ENCODE measurements at regions not wholly inside any gene's neighbourhood (a gene's known extent, or its start where the extent isn't known, plus 50 kb on each side); places are given as distances from the start of the nearest gene placed in this dataset.
"Not testable (repeated sequence)": the region's sequence is repeated elsewhere in the genome, so short reads cannot be mapped to it uniquely, and the experiment has no call there.

- BruUV-seq (replicated peaks): no TSS peak
- Mint-ChIP-seq H3K27me3 (ENCODE audit: insufficient read depth, unreplicated experiment) (peaks cover 90% of the 10 kb centered on the region), H3K9me3 (ENCODE audit: unreplicated experiment) (peaks cover 7% of the 10 kb centered on the region), H3K27ac (ENCODE audit: low read depth, unreplicated experiment) (no peak overlapping the region), H3K4me1 (ENCODE audit: insufficient read depth, unreplicated experiment) (no peaks in the 10 kb centered on the region), H3K4me3 (ENCODE audit: unreplicated experiment) (no peak overlapping the region), H3K36me3 (ENCODE audit: insufficient read depth, unreplicated experiment) (no peaks in the 10 kb centered on the region)
- DNase-seq (ENCODE audit: unreplicated experiment): no peak
- TF ChIP-seq CTCF (IDR thresholded peaks at IDR 0.05; ENCODE audit: unreplicated experiment): no peak
- ChIA-PET CTCF (no interaction called here), POLR2A (no interaction called here)
- intact Hi-C loops (cut with micrococcal nuclease): no loop called here
These were observed 132.7 kb upstream of the CALCR start for GRCh38 chr7:93707249-93707648.

GRCh38 chr7:93706162-93706561 is 131.6 kb upstream of the CALCR start:
- H3K4me1 Mint-ChIP-seq (ENCODE audit: insufficient read depth, unreplicated experiment); DNase-seq (ENCODE audit: unreplicated experiment); POLR2A ChIA-PET; H3K9me3 Mint-ChIP-seq (ENCODE audit: unreplicated experiment); H3K4me3 Mint-ChIP-seq (ENCODE audit: unreplicated experiment); intact Hi-C loops (cut with micrococcal nuclease); BruUV-seq (replicated peaks); H3K27ac Mint-ChIP-seq (ENCODE audit: low read depth, unreplicated experiment); H3K36me3 Mint-ChIP-seq (ENCODE audit: insufficient read depth, unreplicated experiment): not testable (repeated sequence)
- CTCF ChIA-PET: interaction anchor here (0.6 kb wide), 1 partner anchor 382 kb away, joined by 5 read pairs; no protein-coding TSS in a partner anchor
- peaks cover 79% of the 10 kb centered on the region for H3K27me3 Mint-ChIP-seq (ENCODE audit: insufficient read depth, unreplicated experiment)

GRCh38 chr7:93704217-93704616 is 129.7 kb upstream of the CALCR start:
- BruUV-seq (replicated peaks): no TSS peak
- H3K4me1 Mint-ChIP-seq (ENCODE audit: insufficient read depth, unreplicated experiment): no peaks in the 10 kb centered on the region
- intact Hi-C loops (cut with micrococcal nuclease): no loop called here
- ChIA-PET CTCF (no interaction called here), POLR2A (no interaction called here)
- H3K27me3 Mint-ChIP-seq (ENCODE audit: insufficient read depth, unreplicated experiment): peaks cover 66% of the 10 kb centered on the region
- no peak overlapping the region for H3K27ac Mint-ChIP-seq (ENCODE audit: low read depth, unreplicated experiment)
- DNase-seq (ENCODE audit: unreplicated experiment): no peak
- H3K4me3 Mint-ChIP-seq (ENCODE audit: unreplicated experiment): no peak overlapping the region
- TF ChIP-seq CTCF (IDR thresholded peaks at IDR 0.05; ENCODE audit: unreplicated experiment): no peak
- H3K36me3 Mint-ChIP-seq (ENCODE audit: insufficient read depth, unreplicated experiment): no peaks in the 10 kb centered on the region
- H3K9me3 Mint-ChIP-seq (ENCODE audit: unreplicated experiment): peaks cover 7% of the 10 kb centered on the region

GRCh38 chr7:93697901-93698300 is 123.4 kb upstream of the CALCR start:
- POLR2A ChIA-PET: no interaction called here
- Mint-ChIP-seq H3K36me3 (ENCODE audit: insufficient read depth, unreplicated experiment) (no peaks in the 10 kb centered on the region), H3K27ac (ENCODE audit: low read depth, unreplicated experiment) (no peak overlapping the region), H3K9me3 (ENCODE audit: unreplicated experiment) (no peaks in the 10 kb centered on the region), H3K4me3 (ENCODE audit: unreplicated experiment) (no peak overlapping the region), H3K27me3 (ENCODE audit: insufficient read depth, unreplicated experiment) (peaks cover 5% of the 10 kb centered on the region), H3K4me1 (ENCODE audit: insufficient read depth, unreplicated experiment) (no peaks in the 10 kb centered on the region)
- intact Hi-C loops (cut with micrococcal nuclease): no loop called here
- no TSS peak for BruUV-seq (replicated peaks)
- CTCF ChIA-PET: no interaction called here
- TF ChIP-seq CTCF (IDR thresholded peaks at IDR 0.05; ENCODE audit: unreplicated experiment): no peak
- DNase-seq (ENCODE audit: unreplicated experiment): no peak

- H3K27ac Mint-ChIP-seq (ENCODE audit: low read depth, unreplicated experiment): no peak overlapping the region
- intact Hi-C loops (cut with micrococcal nuclease): no loop called here
- H3K36me3 Mint-ChIP-seq (ENCODE audit: insufficient read depth, unreplicated experiment): no peaks in the 10 kb centered on the region
- POLR2A ChIA-PET: no interaction called here
- TF ChIP-seq CTCF (IDR thresholded peaks at IDR 0.05; ENCODE audit: unreplicated experiment): no peak
- H3K4me3 Mint-ChIP-seq (ENCODE audit: unreplicated experiment): no peak overlapping the region
- no peak for DNase-seq (ENCODE audit: unreplicated experiment)
- H3K9me3 Mint-ChIP-seq (ENCODE audit: unreplicated experiment): no peaks in the 10 kb centered on the region
- BruUV-seq (replicated peaks): no TSS peak
- CTCF ChIA-PET: interaction anchor here (0.5 kb wide), 1 partner anchor 702 kb away, joined by 3 read pairs; no protein-coding TSS in a partner anchor
- no peaks in the 10 kb centered on the region for H3K27me3 Mint-ChIP-seq (ENCODE audit: insufficient read depth, unreplicated experiment)
- no peaks in the 10 kb centered on the region for H3K4me1 Mint-ChIP-seq (ENCODE audit: insufficient read depth, unreplicated experiment)
These were observed 119.3 kb upstream of the CALCR start for GRCh38 chr7:93693796-93694195.
